Astrocyte (in vitro differentiated cells and primary cell): ENCODE measurements at regions not wholly inside any gene's neighbourhood (a gene's known extent, or its start where the extent isn't known, plus 50 kb on each side); places are given as distances from the start of the nearest gene placed in this dataset.

Experiments
- CTCF ChIP-seq: IDR thresholded peaks from 2 replicates; pipeline ENCODE4 v1.5.1; 2011; ENCODE audit warnings: low read depth, mild to moderate bottlenecking, inconsistent platforms, low read length, moderate library complexity; ENCODE audit not compliant: insufficient read depth
- EZH2 ChIP-seq: IDR thresholded peaks from 2 replicates; pipeline ENCODE4 v1.6.1; 2012; ENCODE audit warnings: mild to moderate bottlenecking, low read length, inconsistent platforms; ENCODE audit not compliant: insufficient read depth

GRCh38 chr4:103450693-103451092 is 252.6 kb upstream of the CENPE start:
- TF ChIP-seq CTCF (no peak), EZH2 (no peak)
